ENCODE measurements at regions not wholly inside any gene's neighbourhood (a gene's known extent, or its start where the extent isn't known, plus 50 kb on each side); places are given as distances from the start of the nearest gene placed in this dataset.

GRCh38 chr2:2859732-2860131 lies 517.9 kb downstream of the EIPR1 start:
- POLR2A ChIA-PET = no interaction called here
- intact Hi-C loops (cut with micrococcal nuclease) = no loop called here
- Mint-ChIP-seq H3K4me3 (no peak overlapping the region), H3K36me3 (ENCODE audit: low read depth) (no peaks in the 10 kb centered on the region), H3K4me1 (no peaks in the 10 kb centered on the region), H3K27ac (no peak overlapping the region), H3K27me3 (no peaks in the 10 kb centered on the region), H3K9me3 (no peaks in the 10 kb centered on the region)
- ATAC-seq (ENCODE audit: low read depth) (no peak), DNase-seq (no peak)
- TF ChIP-seq CTCF (IDR thresholded peaks at IDR 0.05) = no peak
- CTCF ChIA-PET = no interaction called here

- TF ChIP-seq CTCF (IDR thresholded peaks at IDR 0.05) = no peak
- ChIA-PET POLR2A (no interaction called here), CTCF (no interaction called here)
- DNase-seq = no peak
- Mint-ChIP-seq H3K4me3 (no peak overlapping the region), H3K9me3 (no peaks in the 10 kb centered on the region), H3K27me3 (no peaks in the 10 kb centered on the region), H3K4me1 (no peaks in the 10 kb centered on the region), H3K36me3 (ENCODE audit: low read depth) (no peaks in the 10 kb centered on the region), H3K27ac (no peak overlapping the region)
- intact Hi-C loops (cut with micrococcal nuclease) = no loop called here
- no peak for ATAC-seq (ENCODE audit: low read depth)
These were observed 518.5 kb downstream of the EIPR1 start for GRCh38 chr2:2859164-2859563.

- intact Hi-C loops (cut with micrococcal nuclease) = no loop called here
These were observed 520.7 kb downstream of the EIPR1 start for GRCh38 chr2:2856723-2857415.

GRCh38 chr2:2855297-2855696 lies 522.3 kb downstream of the EIPR1 start:
- Mint-ChIP-seq H3K36me3 (ENCODE audit: low read depth) (no peaks in the 10 kb centered on the region), H3K27me3 (no peaks in the 10 kb centered on the region), H3K4me1 (no peaks in the 10 kb centered on the region), H3K4me3 (no peak overlapping the region), H3K27ac (no peak overlapping the region), H3K9me3 (no peaks in the 10 kb centered on the region)
- no peak for ATAC-seq (ENCODE audit: low read depth)
- CTCF ChIA-PET = no interaction called here
- intact Hi-C loops (cut with micrococcal nuclease) = no loop called here
- POLR2A ChIA-PET = no interaction called here
- no peak for DNase-seq
- TF ChIP-seq CTCF (IDR thresholded peaks at IDR 0.05) = no peak

More at GRCh38 chr2:2856723-2857415, 520.7 kb downstream of the EIPR1 start:
- DNase-seq (no peak), ATAC-seq (ENCODE audit: low read depth) (no peak)
- Mint-ChIP-seq H3K36me3 (ENCODE audit: low read depth) (no peaks in the 10 kb centered on the region), H3K27me3 (no peaks in the 10 kb centered on the region), H3K4me1 (no peaks in the 10 kb centered on the region), H3K27ac (no peak overlapping the region), H3K9me3 (no peaks in the 10 kb centered on the region), H3K4me3 (no peak overlapping the region)
- TF ChIP-seq CTCF (IDR thresholded peaks at IDR 0.05) = no peak
- POLR2A ChIA-PET = no interaction called here
- CTCF ChIA-PET = no interaction called here

GRCh38 chr2:2853346-2853745 lies 522.3 kb upstream of the MYT1L start:
- no peaks in the 10 kb centered on the region for H3K36me3 Mint-ChIP-seq (ENCODE audit: low read depth)
- no peaks in the 10 kb centered on the region for H3K4me1 Mint-ChIP-seq

More at GRCh38 chr2:2853346-2853745, 522.3 kb upstream of the MYT1L start:
- Mint-ChIP-seq H3K4me3 (no peak overlapping the region), H3K27me3 (no peaks in the 10 kb centered on the region), H3K9me3 (no peaks in the 10 kb centered on the region), H3K27ac (no peak overlapping the region)
- ChIA-PET CTCF (no interaction called here), POLR2A (no interaction called here)
- ATAC-seq (ENCODE audit: low read depth) (no peak), DNase-seq (no peak)
- intact Hi-C loops (cut with micrococcal nuclease) = no loop called here
- no peak for TF ChIP-seq CTCF (IDR thresholded peaks at IDR 0.05)
